Endothelial cell of umbilical vein (primary cell): ENCODE measurements at regions not wholly inside any gene's neighbourhood (a gene's known extent, or its start where the extent isn't known, plus 50 kb on each side); places are given as distances from the start of the nearest gene placed in this dataset.

Experiments
- BruUV-seq: library from RNA; stranded (reverse); fragments of 400-500 nt; replicated peaks from 2 replicates; lab custom pipeline; 2021; lab: Mats Ljungman, UMichigan
- CTCF ChIA-PET: fragments of 300-600, 350-600 bp; sonication (Branson Sonifier 250); formaldehyde crosslinking; loops from one replicate; lab custom pipeline; 2021; ENCODE audit warnings: antibody characterized with exemption, inconsistent platforms; lab: Charles Lee
- POLR2A ChIA-PET: fragments of 300-600, 350-600 bp; sonication (Branson Sonifier 250); formaldehyde crosslinking; loops from one replicate; lab custom pipeline; 2021; ENCODE audit warnings: antibody characterized with exemption, inconsistent platforms; lab: Charles Lee
- DNase-seq: peaks from one replicate; pipeline ENCODE4 v3.0.0-alpha.2; 2011; ENCODE audit warnings: low read depth, low spot score
- FAIRE-seq: peaks from 2 replicates; lab custom pipeline; 2011; peaks lifted over from hg19 to GRCh38; lab: Jason Lieb, UNC
- H2AFZ ChIP-seq: 2 replicates; pipeline ENCODE4 v1.6.0; 2012; ENCODE audit warnings: low read depth, low read length, control low read depth, inconsistent platforms
- H3K27ac ChIP-seq: 2 replicates; pipeline ENCODE4 v1.5.1; 2011; ENCODE audit warnings: low read depth, mild to moderate bottlenecking, control low read depth, low read length, moderate library complexity; ENCODE audit not compliant: insufficient read depth
- H3K27me3 ChIP-seq, 2 experiments: 2 replicates each; pipeline versions ENCODE4 v1.6.0 to v1.6.1; 2011; ENCODE audit warnings: low read length in 2 of 2, mixed read lengths in 1 of 2; ENCODE audit not compliant: control insufficient read depth in 2 of 2, insufficient read depth in 2 of 2
- H3K36me3 ChIP-seq, 2 experiments: 2 replicates in 1 of 2; 3 replicates in 1 of 2; pipeline ENCODE4 v1.5.1; 2011; ENCODE audit warnings: low read length in 2 of 2, mild to moderate bottlenecking in 1 of 2, moderate library complexity in 1 of 2; ENCODE audit not compliant: control insufficient read depth in 2 of 2, insufficient read depth in 2 of 2; ENCODE audit errors: extremely low read depth in 1 of 2
- H3K4me1 ChIP-seq: 3 replicates; pipeline ENCODE4 v1.5.1; 2011; ENCODE audit warnings: mild to moderate bottlenecking, low read length; ENCODE audit not compliant: control insufficient read depth, insufficient read depth; ENCODE audit errors: extremely low read depth
- H3K4me2 ChIP-seq: 2 replicates; pipeline ENCODE4 v1.6.1; 2011; ENCODE audit warnings: low read length, control low read depth, mixed read lengths; ENCODE audit not compliant: insufficient read depth
- H3K4me3 ChIP-seq, 3 experiments: fragments of 200-600 bp in 1 of 3; sonication (generic), shearing (Covaris generic) in 1 of 3; replicated peaks in 1 of 3; 2 replicates each; pipeline ENCODE4 v1.5.1; 2011 to 2016; ENCODE audit warnings: control low read depth in 3 of 3, low read length in 3 of 3, mild to moderate bottlenecking in 2 of 3, inconsistent platforms in 1 of 3, low read depth in 1 of 3, moderate library complexity in 1 of 3; ENCODE audit not compliant: insufficient read depth in 1 of 3
- H3K79me2 ChIP-seq: 2 replicates; pipeline ENCODE4 v1.6.0; 2012; ENCODE audit warnings: low read length, inconsistent platforms; ENCODE audit not compliant: control insufficient read depth, insufficient read depth
- H3K9ac ChIP-seq: replicated peaks from 2 replicates; pipeline ENCODE3; 2011; ENCODE audit warnings: low read length, control low read depth; ENCODE audit not compliant: insufficient read depth; ENCODE audit errors: extremely low read depth
- H3K9me1 ChIP-seq: replicated peaks from 3 replicates; pipeline ENCODE4 v1.6.0; 2011; ENCODE audit warnings: mild to moderate bottlenecking, low read length; ENCODE audit not compliant: control insufficient read depth, insufficient read depth; ENCODE audit errors: extremely low read depth
- H3K9me3 ChIP-seq: replicated peaks from 2 replicates; pipeline ENCODE4 v1.5.1; 2012; ENCODE audit warnings: low read length, inconsistent platforms; ENCODE audit not compliant: control insufficient read depth, insufficient read depth
- H4K20me1 ChIP-seq: replicated peaks from 2 replicates; pipeline ENCODE3; 2011; ENCODE audit warnings: mild to moderate bottlenecking, low read length; ENCODE audit not compliant: control insufficient read depth, insufficient read depth; ENCODE audit errors: extremely low read depth
- EZH2 ChIP-seq: IDR thresholded peaks from 2 replicates; pipeline ENCODE4 v1.6.1; 2012; ENCODE audit warnings: borderline replicate concordance, low read depth, mild to moderate bottlenecking, moderate library complexity, low read length, inconsistent platforms; ENCODE audit not compliant: severe bottlenecking
- FOS ChIP-seq: IDR thresholded peaks from 2 replicates; pipeline ENCODE4 v1.6.1; 2011; ENCODE audit warnings: mild to moderate bottlenecking, low read length, moderate library complexity, borderline replicate concordance; ENCODE audit not compliant: insufficient read depth
- GATA2 ChIP-seq: IDR thresholded peaks from 2 replicates; pipeline ENCODE4 v1.7.0; 2011; ENCODE audit warnings: low read depth, mild to moderate bottlenecking, moderate library complexity, mixed read lengths, low read length; ENCODE audit not compliant: insufficient read length, insufficient read depth
- JUN ChIP-seq: IDR thresholded peaks from 2 replicates; pipeline ENCODE4 v1.6.1; 2011; ENCODE audit warnings: borderline replicate concordance, low read depth; ENCODE audit not compliant: insufficient read length, insufficient read depth
- MYC ChIP-seq: IDR thresholded peaks from one replicate; pipeline ENCODE4 v1.6.1; 2011; ENCODE audit warnings: mild to moderate bottlenecking, low read depth, low read length
- POLR2A ChIP-seq: IDR thresholded peaks from 2 replicates; pipeline ENCODE4 v1.6.1; 2012; ENCODE audit warnings: low read depth, mild to moderate bottlenecking, control low read depth, low read length
- POLR2AphosphoS5 ChIP-seq: IDR thresholded peaks from 2 replicates; pipeline ENCODE4 v1.6.1; 2012; ENCODE audit warnings: low read depth, mild to moderate bottlenecking, control low read depth, low read length, moderate library complexity; ENCODE audit not compliant: insufficient read depth
- dilution Hi-C: fragments of 300-500 bp; cut with MboI; formaldehyde crosslinking; loops from one replicate; pipeline ENCODE4 v1.15.0; 2019; ENCODE audit warnings: low sequenced_read_pairs; ENCODE audit not compliant: extremely low pct_ligation_motif_present
- intact Hi-C: fragments of 100-400 bp; cut with micrococcal nuclease; formaldehyde crosslinking; loops from one replicate; pipeline ENCODE4 v1.10.0; 2022
- TF ChIP-seq, protein P1 (sequence below), 2 donors: IDR thresholded peaks; 1 replicate in 1 of 2; 2 replicates in 1 of 2; pipeline ENCODE4 v1.5.1; 2011; ENCODE audit warnings: low read length in 2 of 2, mild to moderate bottlenecking in 2 of 2, moderate library complexity in 2 of 2, control low read depth in 1 of 2, inconsistent platforms in 1 of 2, low read depth in 1 of 2; ENCODE audit not compliant: insufficient read depth in 1 of 2; ENCODE audit errors: extremely low read depth in 1 of 2
- TF ChIP-seq, protein P2 (sequence below): IDR thresholded peaks from 2 replicates; pipeline ENCODE4 v1.6.1; 2011; ENCODE audit not compliant: insufficient read depth, insufficient read length

DNA sequence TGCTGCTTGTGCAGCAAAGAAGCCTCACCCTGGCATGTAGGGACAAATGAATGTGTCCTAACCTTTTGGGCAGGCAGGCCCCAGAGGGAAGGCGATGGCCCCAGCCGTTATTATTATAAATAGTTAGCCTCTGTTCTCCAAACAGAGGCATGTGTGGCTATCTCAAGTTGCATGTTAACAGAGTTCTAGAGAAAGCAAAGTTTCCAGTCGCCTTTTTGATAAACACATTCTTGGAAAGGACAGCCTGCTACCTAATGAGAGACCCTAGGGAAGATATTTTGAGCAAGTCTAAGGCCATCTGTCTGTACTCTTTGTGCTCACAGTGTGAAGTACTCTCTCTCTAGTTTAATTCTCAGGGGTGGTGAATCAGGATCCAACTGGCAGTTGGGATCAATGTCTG is 97.4 kb upstream of the FHL2 start:
- Histone ChIP-seq H3K4me3 (no peak overlapping the region), H4K20me1 (no peaks in the 10 kb centered on the region), H3K36me3 (no peaks in the 10 kb centered on the region), H2AFZ (no peak overlapping the region), H3K4me1 (no peaks in the 10 kb centered on the region), H3K9me1 (no peaks in the 10 kb centered on the region), H3K4me2 (no peak overlapping the region), H3K9ac (no peak overlapping the region), H3K79me2 (no peaks in the 10 kb centered on the region), H3K27me3 (peaks cover 21 to 24% of the 10 kb centered on the region in 2 experiments), H3K27ac (no peak overlapping the region), H3K9me3 (no peaks in the 10 kb centered on the region)
- no TSS peak for BruUV-seq
- intact Hi-C loops (no loop called here), dilution Hi-C loops (no loop called here)
- POLR2A ChIA-PET: no interaction called here
- DNase-seq (no peak), FAIRE-seq (no peak)
- no peak for TF ChIP-seq EZH2
- TF ChIP-seq JUN: no peak
- CTCF ChIA-PET: no interaction called here

DNA sequence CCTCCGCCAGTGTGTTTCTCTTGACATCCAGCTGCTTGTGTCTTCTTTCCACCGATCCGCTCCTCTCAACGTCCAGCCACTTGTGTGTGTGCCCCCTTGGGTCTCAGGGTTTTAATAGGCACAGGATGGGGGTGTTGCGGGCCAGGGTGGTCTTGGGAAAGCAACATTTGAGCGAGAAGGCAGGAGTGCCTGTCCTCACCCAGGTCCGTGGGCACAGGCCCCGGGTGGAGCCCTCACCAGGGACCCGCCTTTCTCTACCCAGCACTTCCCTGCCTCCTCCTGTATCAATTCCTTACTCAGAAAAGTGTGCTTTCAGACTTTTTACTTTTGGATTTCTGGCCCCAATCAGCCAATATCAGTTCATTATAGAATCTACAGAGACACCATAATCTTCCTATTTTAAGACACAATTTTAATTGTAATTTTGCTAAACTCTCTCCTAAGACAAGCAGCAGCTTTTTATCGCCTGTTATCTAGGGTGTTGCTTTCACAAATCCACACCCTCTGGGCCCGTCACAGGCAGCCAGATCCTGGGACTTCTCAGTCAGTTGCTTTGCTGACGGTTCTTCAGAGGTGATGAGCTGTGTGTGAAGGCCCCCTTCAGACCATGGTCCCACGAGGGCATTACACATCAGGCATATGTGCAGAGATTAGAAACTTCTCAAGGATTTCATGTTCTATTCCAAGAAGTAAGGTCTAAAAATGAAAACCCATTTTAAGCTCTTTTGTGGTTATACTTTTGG is 96.0 kb upstream of the FHL2 start:
- FAIRE-seq: no peak

More for the DNA sequence above, 96.0 kb upstream of the FHL2 start:
- dilution Hi-C loops: no loop called here
- ChIA-PET POLR2A (no interaction called here), CTCF (no interaction called here)
- H3K27ac ChIP-seq: no peak overlapping the region
- H2AFZ ChIP-seq: no peak overlapping the region
- peaks cover 26 to 29% of the 10 kb centered on the region in 2 experiments for H3K27me3 ChIP-seq
- TF ChIP-seq, protein P1, sequence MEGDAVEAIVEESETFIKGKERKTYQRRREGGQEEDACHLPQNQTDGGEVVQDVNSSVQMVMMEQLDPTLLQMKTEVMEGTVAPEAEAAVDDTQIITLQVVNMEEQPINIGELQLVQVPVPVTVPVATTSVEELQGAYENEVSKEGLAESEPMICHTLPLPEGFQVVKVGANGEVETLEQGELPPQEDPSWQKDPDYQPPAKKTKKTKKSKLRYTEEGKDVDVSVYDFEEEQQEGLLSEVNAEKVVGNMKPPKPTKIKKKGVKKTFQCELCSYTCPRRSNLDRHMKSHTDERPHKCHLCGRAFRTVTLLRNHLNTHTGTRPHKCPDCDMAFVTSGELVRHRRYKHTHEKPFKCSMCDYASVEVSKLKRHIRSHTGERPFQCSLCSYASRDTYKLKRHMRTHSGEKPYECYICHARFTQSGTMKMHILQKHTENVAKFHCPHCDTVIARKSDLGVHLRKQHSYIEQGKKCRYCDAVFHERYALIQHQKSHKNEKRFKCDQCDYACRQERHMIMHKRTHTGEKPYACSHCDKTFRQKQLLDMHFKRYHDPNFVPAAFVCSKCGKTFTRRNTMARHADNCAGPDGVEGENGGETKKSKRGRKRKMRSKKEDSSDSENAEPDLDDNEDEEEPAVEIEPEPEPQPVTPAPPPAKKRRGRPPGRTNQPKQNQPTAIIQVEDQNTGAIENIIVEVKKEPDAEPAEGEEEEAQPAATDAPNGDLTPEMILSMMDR (IDR thresholded peaks at IDR 0.05; ENCODE audit: extremely low read depth in 1 of 2, insufficient read depth in 1 of 2, low read depth in 1 of 2, low read length in 2 of 2): no peak
- TF ChIP-seq POLR2A: no peak
- no peak for TF ChIP-seq GATA2
- no peak for TF ChIP-seq MYC
- TF ChIP-seq FOS: no peak
- no peak for TF ChIP-seq POLR2AphosphoS5
- TF ChIP-seq EZH2: no peak
- TF ChIP-seq, protein P2, sequence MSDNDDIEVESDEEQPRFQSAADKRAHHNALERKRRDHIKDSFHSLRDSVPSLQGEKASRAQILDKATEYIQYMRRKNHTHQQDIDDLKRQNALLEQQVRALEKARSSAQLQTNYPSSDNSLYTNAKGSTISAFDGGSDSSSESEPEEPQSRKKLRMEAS: no peak
- no peak for TF ChIP-seq JUN
- intact Hi-C loops: no loop called here
- no peaks in the 10 kb centered on the region for H3K36me3 ChIP-seq
- H3K4me1 ChIP-seq: no peaks in the 10 kb centered on the region
- no peak overlapping the region for H3K4me3 ChIP-seq
- H3K9me3 ChIP-seq: no peaks in the 10 kb centered on the region
- no peaks in the 10 kb centered on the region for H4K20me1 ChIP-seq
- no TSS peak for BruUV-seq
- H3K79me2 ChIP-seq: no peaks in the 10 kb centered on the region
- DNase-seq: no peak
- H3K9me1 ChIP-seq: no peaks in the 10 kb centered on the region
- no peak overlapping the region for H3K9ac ChIP-seq
- no peak overlapping the region for H3K4me2 ChIP-seq
